ENCODE measurements at regions not wholly inside any gene's neighbourhood (a gene's known extent, or its start where the extent isn't known, plus 50 kb on each side); places are given as distances from the start of the nearest gene placed in this dataset.

GRCh38 chr2:8335801-8336200 is 346.1 kb upstream of the ID2 start:
- in situ Hi-C loops (cut with MboI) = no loop called here
- Histone ChIP-seq H3K9ac (no peak overlapping the region), H3K9me3 (ENCODE audit: low read depth) (no peaks in the 10 kb centered on the region), H3K79me2 (ENCODE audit: insufficient read depth) (no peaks in the 10 kb centered on the region), H3K27me3 (replicated peaks; ENCODE audit: insufficient read depth) (no peaks in the 10 kb centered on the region), H3K4me1 (ENCODE audit: insufficient read depth) (no peaks in the 10 kb centered on the region), H3K9me2 (ENCODE audit: insufficient read depth) (no peaks in the 10 kb centered on the region), H3K4me3 (no peak overlapping the region), H4K20me1 (ENCODE audit: insufficient read depth) (no peaks in the 10 kb centered on the region), H3K27ac (no peak overlapping the region), H2AFZ (no peak overlapping the region), H3K4me2 (ENCODE audit: unreplicated experiment) (no peak overlapping the region), H3K36me3 (ENCODE audit: low read depth) (no peaks in the 10 kb centered on the region), H3F3A (ENCODE audit: insufficient read depth) (no peaks in the 10 kb centered on the region)
- DNase-seq = no peak
- WGBS, 2 experiments (ENCODE audit: low coverage in 1 of 2, low lambda C conversion rate in 2 of 2, missing lambda C conversion rate in 2 of 2) = 76 to 80% methylated on average over 8 of the region's 8 CpGs
- TF ChIP-seq EZH2phosphoT487 (IDR thresholded peaks at IDR 0.05; ENCODE audit: insufficient read depth, low read depth) (no peak), EZH2 (IDR thresholded peaks at IDR 0.05; ENCODE audit: insufficient read depth, poor library complexity, severe bottlenecking) (no peak)

GRCh38 chr2:8337321-8337720 is 344.5 kb upstream of the ID2 start:
- Histone ChIP-seq H3F3A (ENCODE audit: insufficient read depth) (no peaks in the 10 kb centered on the region), H3K27me3 (replicated peaks; ENCODE audit: insufficient read depth) (no peaks in the 10 kb centered on the region), H4K20me1 (ENCODE audit: insufficient read depth) (no peaks in the 10 kb centered on the region), H3K9me3 (ENCODE audit: low read depth) (no peaks in the 10 kb centered on the region), H3K9me2 (ENCODE audit: insufficient read depth) (no peaks in the 10 kb centered on the region), H3K27ac (no peak overlapping the region), H2AFZ (no peak overlapping the region), H3K4me3 (no peak overlapping the region), H3K36me3 (ENCODE audit: low read depth) (no peaks in the 10 kb centered on the region), H3K9ac (no peak overlapping the region), H3K79me2 (ENCODE audit: insufficient read depth) (no peaks in the 10 kb centered on the region), H3K4me2 (ENCODE audit: unreplicated experiment) (no peak overlapping the region), H3K4me1 (ENCODE audit: insufficient read depth) (no peaks in the 10 kb centered on the region)
- DNase-seq = no peak
- 91 to 92% methylated on average over 4 of the region's 4 CpGs for WGBS, 2 experiments (ENCODE audit: low coverage in 1 of 2, low lambda C conversion rate in 2 of 2, missing lambda C conversion rate in 2 of 2)
- TF ChIP-seq EZH2 (IDR thresholded peaks at IDR 0.05; ENCODE audit: insufficient read depth, poor library complexity, severe bottlenecking) = no peak
- TF ChIP-seq EZH2phosphoT487 (IDR thresholded peaks at IDR 0.05; ENCODE audit: insufficient read depth, low read depth) = no peak
- in situ Hi-C loops (cut with MboI) = no loop called here

GRCh38 chr2:8342407-8342806 is 339.4 kb upstream of the ID2 start:
- Histone ChIP-seq H3K4me3 (no peak overlapping the region), H3K9ac (no peak overlapping the region), H3K4me1 (ENCODE audit: insufficient read depth) (no peaks in the 10 kb centered on the region), H4K20me1 (ENCODE audit: insufficient read depth) (no peaks in the 10 kb centered on the region), H3K9me2 (ENCODE audit: insufficient read depth) (no peaks in the 10 kb centered on the region), H3F3A (ENCODE audit: insufficient read depth) (no peaks in the 10 kb centered on the region), H2AFZ (no peak overlapping the region), H3K27ac (no peak overlapping the region), H3K36me3 (ENCODE audit: low read depth) (no peaks in the 10 kb centered on the region), H3K79me2 (ENCODE audit: insufficient read depth) (no peaks in the 10 kb centered on the region), H3K27me3 (replicated peaks; ENCODE audit: insufficient read depth) (no peaks in the 10 kb centered on the region), H3K4me2 (ENCODE audit: unreplicated experiment) (no peak overlapping the region), H3K9me3 (ENCODE audit: low read depth) (no peaks in the 10 kb centered on the region)
- no peak for DNase-seq
- in situ Hi-C loops (cut with MboI) = no loop called here
- 61 to 70% methylated on average over 3 of the region's 3 CpGs for WGBS, 2 experiments (ENCODE audit: low coverage in 1 of 2, low lambda C conversion rate in 2 of 2, missing lambda C conversion rate in 2 of 2)
- no peak for TF ChIP-seq EZH2phosphoT487 (IDR thresholded peaks at IDR 0.05; ENCODE audit: insufficient read depth, low read depth)
- TF ChIP-seq EZH2 (IDR thresholded peaks at IDR 0.05; ENCODE audit: insufficient read depth, poor library complexity, severe bottlenecking) = no peak

GRCh38 chr2:8343031-8343430 is 338.8 kb upstream of the ID2 start:
- DNase-seq = no peak
- H3K4me2 ChIP-seq (ENCODE audit: unreplicated experiment) = no peak overlapping the region
- no peaks in the 10 kb centered on the region for H3K36me3 ChIP-seq (ENCODE audit: low read depth)
- no peak overlapping the region for H2AFZ ChIP-seq
- H3K27me3 ChIP-seq (replicated peaks; ENCODE audit: insufficient read depth) = no peaks in the 10 kb centered on the region
- in situ Hi-C loops (cut with MboI) = no loop called here
- H3K79me2 ChIP-seq (ENCODE audit: insufficient read depth) = no peaks in the 10 kb centered on the region
- no peaks in the 10 kb centered on the region for H3K4me1 ChIP-seq (ENCODE audit: insufficient read depth)
- H3K4me3 ChIP-seq = no peak overlapping the region
- no peak overlapping the region for H3K9ac ChIP-seq
- H3K9me2 ChIP-seq (ENCODE audit: insufficient read depth) = no peaks in the 10 kb centered on the region
- 94 to 95% methylated on average over 2 of the region's 2 CpGs for WGBS, 2 experiments (ENCODE audit: low coverage in 1 of 2, low lambda C conversion rate in 2 of 2, missing lambda C conversion rate in 2 of 2)
- H3F3A ChIP-seq (ENCODE audit: insufficient read depth) = no peaks in the 10 kb centered on the region
- H4K20me1 ChIP-seq (ENCODE audit: insufficient read depth) = no peaks in the 10 kb centered on the region
- no peak for TF ChIP-seq EZH2 (IDR thresholded peaks at IDR 0.05; ENCODE audit: insufficient read depth, poor library complexity, severe bottlenecking)
- TF ChIP-seq EZH2phosphoT487 (IDR thresholded peaks at IDR 0.05; ENCODE audit: insufficient read depth, low read depth) = no peak
- no peak overlapping the region for H3K27ac ChIP-seq
- no peaks in the 10 kb centered on the region for H3K9me3 ChIP-seq (ENCODE audit: low read depth)

All from GM23248 (cell line).